Nephron (organoid): ENCODE measurements at regions not wholly inside any gene's neighbourhood (a gene's known extent, or its start where the extent isn't known, plus 50 kb on each side); places are given as distances from the start of the nearest gene placed in this dataset.

Experiments
- H3K27ac Mint-ChIP-seq, 3 experiments: 2 replicates each; pipeline ENCODE4 v1.8.0; 2020; ENCODE audit warnings: mixed read lengths in 3 of 3, mild to moderate bottlenecking in 2 of 3, moderate library complexity in 1 of 3
- H3K27me3 Mint-ChIP-seq: 2 replicates; pipeline ENCODE4 v1.8.0; 2021; ENCODE audit warnings: low read depth, mild to moderate bottlenecking, moderate library complexity, mixed read lengths
- H3K36me3 Mint-ChIP-seq: 2 replicates; pipeline ENCODE4 v1.8.0; 2020; ENCODE audit warnings: low read depth, mixed read lengths
- H3K4me1 Mint-ChIP-seq: 2 replicates; pipeline ENCODE4 v1.8.0; 2020; ENCODE audit warnings: mixed read lengths
- H3K4me3 Mint-ChIP-seq, 3 experiments: 2 replicates each; pipeline ENCODE4 v1.8.0; 2020; ENCODE audit warnings: mild to moderate bottlenecking in 3 of 3, mixed read lengths in 3 of 3, moderate library complexity in 2 of 3
- H3K9me3 Mint-ChIP-seq: 2 replicates; pipeline ENCODE4 v1.8.0; 2020; ENCODE audit warnings: mixed read lengths
- CTCF ChIP-seq, 3 experiments: fragments of 200-600 bp; sonication (generic); IDR thresholded peaks; one replicate each; pipeline ENCODE4 v1.5.0; 2021; ENCODE audit warnings: antibody characterized with exemption in 3 of 3; ENCODE audit not compliant: unreplicated experiment in 3 of 3

GRCh38 chr3:76387000-76387399 is 601.7 kb upstream of the ZNF717 start:
- no peaks in the 10 kb centered on the region for H3K4me1 Mint-ChIP-seq
- H3K9me3 Mint-ChIP-seq = no peaks in the 10 kb centered on the region
- H3K27me3 Mint-ChIP-seq = peaks cover 3% of the 10 kb centered on the region
- no peak overlapping the region for H3K27ac Mint-ChIP-seq
- H3K4me3 Mint-ChIP-seq = no peak overlapping the region
- TF ChIP-seq CTCF (IDR thresholded peaks at IDR 0.05; ENCODE audit: unreplicated experiment in 3 of 3) = no peak
- no peaks in the 10 kb centered on the region for H3K36me3 Mint-ChIP-seq

GRCh38 chr3:76400141-76400540 is 614.8 kb upstream of the ZNF717 start:
- Mint-ChIP-seq H3K4me3 (no peak overlapping the region), H3K4me1 (peaks cover 4% of the 10 kb centered on the region), H3K36me3 (no peaks in the 10 kb centered on the region), H3K27ac (no peak overlapping the region), H3K27me3 (no peaks in the 10 kb centered on the region), H3K9me3 (peaks cover 5% of the 10 kb centered on the region)
- TF ChIP-seq CTCF (IDR thresholded peaks at IDR 0.05; ENCODE audit: unreplicated experiment in 3 of 3) = no peak

GRCh38 chr3:76402926-76403325 is 617.6 kb upstream of the ZNF717 start:
- Mint-ChIP-seq H3K4me1 (peaks cover 4% of the 10 kb centered on the region), H3K9me3 (no peaks in the 10 kb centered on the region), H3K36me3 (no peaks in the 10 kb centered on the region), H3K27me3 (no peaks in the 10 kb centered on the region), H3K4me3 (no peak overlapping the region), H3K27ac (no peak overlapping the region)
- no peak for TF ChIP-seq CTCF (IDR thresholded peaks at IDR 0.05; ENCODE audit: unreplicated experiment in 3 of 3)

GRCh38 chr3:76403556-76403955 is 618.2 kb upstream of the ZNF717 start:
- peaks cover 4% of the 10 kb centered on the region for H3K4me1 Mint-ChIP-seq
- H3K4me3 Mint-ChIP-seq = no peak overlapping the region
- no peaks in the 10 kb centered on the region for H3K36me3 Mint-ChIP-seq
- no peak overlapping the region for H3K27ac Mint-ChIP-seq
- H3K9me3 Mint-ChIP-seq = no peaks in the 10 kb centered on the region
- no peaks in the 10 kb centered on the region for H3K27me3 Mint-ChIP-seq
- no peak for TF ChIP-seq CTCF (IDR thresholded peaks at IDR 0.05; ENCODE audit: unreplicated experiment in 3 of 3)

- Mint-ChIP-seq H3K4me1 (peaks cover 9% of the 10 kb centered on the region), H3K9me3 (no peaks in the 10 kb centered on the region), H3K36me3 (no peaks in the 10 kb centered on the region), H3K27me3 (no peaks in the 10 kb centered on the region), H3K27ac (no peak overlapping the region), H3K4me3 (no peak overlapping the region)
- TF ChIP-seq CTCF (IDR thresholded peaks at IDR 0.05; ENCODE audit: unreplicated experiment in 3 of 3) = no peak
These were observed 619.8 kb upstream of the ZNF717 start for GRCh38 chr3:76405196-76405595.

- no peak overlapping the region for H3K4me3 Mint-ChIP-seq
- no peak overlapping the region for H3K27ac Mint-ChIP-seq
- no peaks in the 10 kb centered on the region for H3K27me3 Mint-ChIP-seq
- H3K4me1 Mint-ChIP-seq = peaks cover 10% of the 10 kb centered on the region
- no peak for TF ChIP-seq CTCF (IDR thresholded peaks at IDR 0.05; ENCODE audit: unreplicated experiment in 3 of 3)
- H3K9me3 Mint-ChIP-seq = peaks cover 5% of the 10 kb centered on the region
- H3K36me3 Mint-ChIP-seq = no peaks in the 10 kb centered on the region
These were observed 625.5 kb upstream of the ZNF717 start for GRCh38 chr3:76410762-76411281.
